GM23338 (cell line): ENCODE measurements at regions not wholly inside any gene's neighbourhood (a gene's known extent, or its start where the extent isn't known, plus 50 kb on each side); places are given as distances from the start of the nearest gene placed in this dataset.

ENCODE experiments used
- ATAC-seq: fragments of 200-7000 bp; cut with Tn5 transposase; 3 replicates; pipeline ENCODE4 v1.9.1; 2020
- DNase-seq: peaks from one replicate; pipeline ENCODE4 v3.0.0-alpha.2; 2015; ENCODE audit warnings: low spot score
- H2AFZ ChIP-seq: fragments of 200-600 bp; sonication (generic); 2 replicates; pipeline ENCODE4 v1.8.0; 2016; ENCODE audit warnings: antibody characterized with exemption, mild to moderate bottlenecking, moderate library complexity
- H3F3A ChIP-seq: fragments of 200-600 bp; sonication (generic); replicated peaks from 2 replicates; pipeline ENCODE4 v1.8.0; 2017; ENCODE audit warnings: antibody characterized with exemption, mixed run types, low read depth
- H3K27ac ChIP-seq: fragments of 200-600 bp; sonication (generic); 2 replicates; pipeline ENCODE4 v1.6.1; 2016; ENCODE audit warnings: low read depth
- H3K27me3 ChIP-seq: fragments of 200-600 bp; sonication (generic); 2 replicates; pipeline ENCODE4 v1.8.0; 2016; ENCODE audit warnings: mild to moderate bottlenecking, mixed run types, moderate library complexity; ENCODE audit not compliant: insufficient read depth
- H3K36me3 ChIP-seq: fragments of 200-600 bp; sonication (generic); 2 replicates; pipeline ENCODE4 v1.8.0; 2016; ENCODE audit warnings: mild to moderate bottlenecking; ENCODE audit not compliant: insufficient read depth
- H3K4me1 ChIP-seq: fragments of 200-600 bp; sonication (generic); 2 replicates; pipeline ENCODE4 v1.8.0; 2016; ENCODE audit warnings: mild to moderate bottlenecking, moderate library complexity; ENCODE audit not compliant: insufficient read depth
- H3K4me2 ChIP-seq: fragments of 200-600 bp; sonication (generic); 2 replicates; pipeline ENCODE4 v1.7.1; 2017; ENCODE audit warnings: mixed run types
- H3K4me3 ChIP-seq: fragments of 200-600 bp; sonication (generic); 2 replicates; pipeline ENCODE4 v1.6.1; 2016; ENCODE audit warnings: mixed run types
- H3K79me2 ChIP-seq: fragments of 200-600 bp; sonication (generic); replicated peaks from 2 replicates; pipeline ENCODE4 v1.8.0; 2017; ENCODE audit warnings: mild to moderate bottlenecking; ENCODE audit not compliant: insufficient read depth
- H3K9me2 ChIP-seq: fragments of 200-600 bp; sonication (generic); 2 replicates; pipeline ENCODE4 v1.8.0; 2017; ENCODE audit not compliant: insufficient read depth
- H4K20me1 ChIP-seq: fragments of 200-600 bp; sonication (generic); replicated peaks from 2 replicates; pipeline ENCODE4 v1.8.0; 2017; ENCODE audit warnings: mild to moderate bottlenecking; ENCODE audit not compliant: insufficient read depth
- H3K27ac Mint-ChIP-seq: 2 replicates; pipeline ENCODE4 v1.8.0; 2020; ENCODE audit warnings: inconsistent platforms, mild to moderate bottlenecking, moderate library complexity, mixed read lengths
- H3K27me3 Mint-ChIP-seq: 3 replicates; pipeline ENCODE4 v1.8.0; 2022; ENCODE audit warnings: low read depth, mild to moderate bottlenecking, moderate library complexity, mixed read lengths, inconsistent platforms; ENCODE audit not compliant: insufficient read depth, poor library complexity
- H3K36me3 Mint-ChIP-seq: 3 replicates; pipeline ENCODE4 v1.8.0; 2021; ENCODE audit warnings: low read depth, mild to moderate bottlenecking, inconsistent platforms, moderate library complexity, mixed read lengths
- H3K4me1 Mint-ChIP-seq: 3 replicates; pipeline ENCODE4 v1.8.0; 2020; ENCODE audit warnings: mild to moderate bottlenecking, inconsistent platforms, mixed read lengths
- H3K4me3 Mint-ChIP-seq: 3 replicates; pipeline ENCODE4 v1.8.0; 2021; ENCODE audit warnings: moderate library complexity, mild to moderate bottlenecking, inconsistent platforms, mixed read lengths
- H3K9me3 Mint-ChIP-seq: 3 replicates; pipeline ENCODE4 v1.8.0; 2020; ENCODE audit warnings: moderate library complexity, mild to moderate bottlenecking, inconsistent platforms, mixed read lengths
- CREB1 ChIP-seq: fragments of 250-450 bp; sonication (Bioruptor Pico); IDR thresholded peaks from 2 replicates; pipeline ENCODE4 v1.5.0; 2020; ENCODE audit warnings: low read depth, mild to moderate bottlenecking, moderate library complexity
- CTCF ChIP-seq, 2 experiments: fragments of 200-600 bp in 1 of 2; sonication (generic) in 1 of 2; conservative IDR thresholded peaks; 2 replicates each; pipeline versions ENCODE4 v1.5.1 to v1.6.1; 2016 to 2017; ENCODE audit warnings: antibody characterized with exemption in 2 of 2, low read depth in 2 of 2, mild to moderate bottlenecking in 2 of 2, moderate library complexity in 1 of 2
- ETS1 ChIP-seq: IDR thresholded peaks from 2 replicates; pipeline ENCODE4 v1.6.1; 2016; ENCODE audit warnings: antibody characterized with exemption
- EZH2 ChIP-seq: fragments of 200-600 bp; sonication (generic); IDR thresholded peaks from one replicate; pipeline ENCODE4 v1.8.0; 2017; ENCODE audit warnings: antibody characterized with exemption, mild to moderate bottlenecking, low read depth; ENCODE audit not compliant: unreplicated experiment
- EZH2phosphoT487 ChIP-seq: fragments of 200-600 bp; sonication (generic); IDR thresholded peaks from one replicate; pipeline ENCODE4 v1.8.1; 2018; ENCODE audit warnings: antibody characterized with exemption; ENCODE audit not compliant: unreplicated experiment
- JUNB ChIP-seq: IDR thresholded peaks from one replicate; pipeline ENCODE4 v1.6.1; 2016; ENCODE audit warnings: antibody characterized with exemption; ENCODE audit not compliant: unreplicated experiment
- NANOG ChIP-seq: IDR thresholded peaks from 2 replicates; pipeline ENCODE4 v1.6.1; 2016; ENCODE audit warnings: antibody characterized with exemption, borderline replicate concordance
- POLR2AphosphoS5 ChIP-seq: IDR thresholded peaks from 2 replicates; pipeline ENCODE4 v1.6.1; 2016; ENCODE audit warnings: antibody characterized with exemption, low read depth
- REST ChIP-seq: IDR thresholded peaks from one replicate; pipeline ENCODE4 v1.6.1; 2018; ENCODE audit warnings: antibody characterized with exemption; ENCODE audit not compliant: unreplicated experiment
- STAT1 ChIP-seq: IDR thresholded peaks from one replicate; pipeline ENCODE4 v1.6.1; 2016; ENCODE audit warnings: antibody characterized with exemption; ENCODE audit not compliant: unreplicated experiment
- ZNF114 ChIP-seq: fragments of 250-450 bp; sonication (Bioruptor Pico); IDR thresholded peaks from 2 replicates; pipeline ENCODE4 v1.5.0; 2020; ENCODE audit warnings: mild to moderate bottlenecking, moderate library complexity
- ZNF331 ChIP-seq: fragments of 250-450 bp; sonication (Bioruptor Pico); IDR thresholded peaks from 2 replicates; pipeline ENCODE4 v1.5.0; 2020; ENCODE audit warnings: low read depth, mild to moderate bottlenecking, moderate library complexity
- ZNF462 ChIP-seq: fragments of 250-450 bp; sonication (Bioruptor Pico); IDR thresholded peaks from 2 replicates; pipeline ENCODE4 v1.5.0; 2020; ENCODE audit warnings: mild to moderate bottlenecking, moderate library complexity

DNA sequence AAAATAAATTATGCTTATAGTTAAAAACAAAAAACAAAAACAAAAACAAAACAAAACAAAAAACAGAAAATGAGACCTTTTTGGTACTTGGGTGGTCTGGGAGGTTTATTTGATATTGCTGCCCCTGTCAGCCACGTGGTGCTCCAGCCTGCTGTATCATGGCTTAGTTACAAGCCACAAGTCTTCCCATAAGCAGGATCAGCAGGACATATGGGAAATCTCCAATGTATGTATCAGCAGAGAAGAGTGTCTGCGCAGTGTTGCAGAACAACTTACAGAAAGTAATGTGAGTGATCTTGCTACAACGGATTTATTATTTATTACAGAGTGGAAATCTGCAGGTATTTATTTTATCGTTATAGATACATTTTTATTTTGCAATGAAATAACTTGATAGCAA lies 423.0 kb upstream of the TMPRSS15 start:
- no peak overlapping the region for H3K4me2 ChIP-seq
- Mint-ChIP-seq H3K4me1 (no peaks in the 10 kb centered on the region), H3K9me3 (peaks cover 8% of the 10 kb centered on the region), H3K4me3 (no peak overlapping the region), H3K27ac (no peak overlapping the region), H3K36me3 (peaks cover 4% of the 10 kb centered on the region; the same call in 2 of the 3 replicates), H3K27me3 (peaks cover 1% of the 10 kb centered on the region)
- TF ChIP-seq STAT1: no peak
- no peak for TF ChIP-seq ZNF331 (CRISPR knock-in tag)
- TF ChIP-seq POLR2AphosphoS5: no peak
- no peak for TF ChIP-seq EZH2
- no peak for TF ChIP-seq CTCF (conservative IDR thresholded peaks at IDR 0.05; ENCODE audit: low read depth in 2 of 2)
- TF ChIP-seq NANOG: no peak
- TF ChIP-seq EZH2phosphoT487: no peak
- no peak for TF ChIP-seq REST
- no peak for TF ChIP-seq ZNF462 (CRISPR knock-in tag)
- no peak for TF ChIP-seq CREB1 (CRISPR knock-in tag)
- TF ChIP-seq ZNF114 (CRISPR knock-in tag): no peak
- no peak for TF ChIP-seq JUNB
- no peak for TF ChIP-seq ETS1
- no peak overlapping the region for H2AFZ ChIP-seq
- ATAC-seq (no peak), DNase-seq (no peak)
- no peak overlapping the region for H3K4me3 ChIP-seq
- no peaks in the 10 kb centered on the region for H3K36me3 ChIP-seq
- no peak overlapping the region for H3K27ac ChIP-seq
- H4K20me1 ChIP-seq: no peaks in the 10 kb centered on the region
- no peaks in the 10 kb centered on the region for H3K79me2 ChIP-seq
- H3K9me2 ChIP-seq: no peaks in the 10 kb centered on the region
- H3F3A ChIP-seq: no peaks in the 10 kb centered on the region
- no peaks in the 10 kb centered on the region for H3K4me1 ChIP-seq
- H3K27me3 ChIP-seq: no peaks in the 10 kb centered on the region
